ENCODE measurements at regions not wholly inside any gene's neighbourhood (a gene's known extent, or its start where the extent isn't known, plus 50 kb on each side); places are given as distances from the start of the nearest gene placed in this dataset.
"Not testable (repeated sequence)": the region's sequence is repeated elsewhere in the genome, so short reads cannot be mapped to it uniquely, and the experiment has no call there.

DNA sequence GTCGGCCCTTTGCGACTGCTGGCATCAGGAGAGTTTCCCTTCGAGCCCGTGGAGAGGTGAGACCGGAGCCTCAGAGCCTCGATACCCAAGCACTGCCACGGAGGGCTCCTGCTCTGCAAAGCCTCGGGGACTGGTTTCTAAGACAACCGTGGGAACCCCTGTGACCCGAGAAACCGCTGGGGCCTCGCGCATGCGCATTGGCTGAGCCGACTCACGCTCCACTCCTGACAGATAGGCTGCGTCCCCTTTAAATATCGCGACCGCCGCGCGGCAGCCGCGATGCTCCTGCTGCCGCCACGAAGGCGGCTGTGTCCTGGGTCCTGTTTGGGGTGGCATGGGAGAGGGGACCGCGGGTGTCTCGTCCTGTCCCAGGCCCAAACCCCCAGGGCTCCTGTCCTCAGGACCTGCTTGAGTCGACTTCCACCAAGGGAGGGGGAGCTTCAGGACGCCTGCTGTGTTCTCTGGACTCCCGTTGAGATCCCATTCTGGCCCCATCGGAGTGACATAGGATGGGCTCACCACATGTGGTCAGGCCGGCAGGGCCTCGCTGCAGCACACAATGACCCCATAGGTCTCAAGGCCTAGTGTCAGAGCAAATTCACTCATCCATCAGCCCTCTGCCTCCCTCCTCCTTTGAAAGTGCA, 701.7 kb upstream of the TPTE start:
- H3K27ac Mint-ChIP-seq; H3K36me3 ChIP-seq (ENCODE audit: control insufficient read depth, insufficient read depth, low read length); H3K36me3 Mint-ChIP-seq (ENCODE audit: low read depth); H3K4me1 ChIP-seq (ENCODE audit: control insufficient read depth, insufficient read depth, low read length); H3K9ac ChIP-seq (ENCODE audit: extremely low read depth, low read length, poor library complexity, severe bottlenecking); H3K27me3 Mint-ChIP-seq (ENCODE audit: insufficient read depth); H3K4me1 Mint-ChIP-seq; H3K4me3 ChIP-seq (ENCODE audit: low read length); DNase-seq; H3K9me3 ChIP-seq (ENCODE audit: control insufficient read depth, low read length); H3K27ac ChIP-seq (ENCODE audit: low read depth, low read length); H3K4me3 Mint-ChIP-seq; H3K27me3 ChIP-seq (ENCODE audit: control insufficient read depth, insufficient read depth, low read length, poor library complexity, severe bottlenecking): not testable (repeated sequence)
- peaks cover 16% of the 10 kb centered on the region for H3K9me3 Mint-ChIP-seq
- WGBS, 2 experiments (ENCODE audit: insufficient coverage in 1 of 2, insufficient read length in 1 of 2), result no CpG with 5 or more reads among the region's 37 CpGs

DNA sequence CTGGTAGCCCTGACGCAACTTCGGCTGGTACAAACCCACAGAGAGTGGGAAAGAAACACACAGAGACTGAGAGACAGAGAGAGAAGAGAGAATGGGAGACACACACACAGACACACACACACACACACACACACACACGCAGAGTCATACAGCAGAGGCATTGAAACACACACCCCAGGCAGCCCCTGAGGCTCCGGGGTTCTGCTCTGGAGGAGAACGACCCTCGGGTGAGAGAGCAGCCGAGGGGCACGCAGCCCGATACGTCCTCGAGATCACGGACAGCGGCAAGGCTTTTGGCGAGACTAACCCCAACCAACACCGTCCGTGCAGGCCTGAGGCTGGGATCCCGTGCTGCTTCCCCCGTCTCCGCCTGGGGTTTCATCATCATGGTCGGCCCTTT, 700.8 kb upstream of the TPTE start:
- H3K27me3 ChIP-seq (ENCODE audit: control insufficient read depth, insufficient read depth, low read length, poor library complexity, severe bottlenecking); H3K4me3 ChIP-seq (ENCODE audit: low read length); H3K4me3 Mint-ChIP-seq; H3K9me3 ChIP-seq (ENCODE audit: control insufficient read depth, low read length); H3K36me3 ChIP-seq (ENCODE audit: control insufficient read depth, insufficient read depth, low read length); H3K27ac Mint-ChIP-seq; DNase-seq; H3K4me1 ChIP-seq (ENCODE audit: control insufficient read depth, insufficient read depth, low read length); H3K9ac ChIP-seq (ENCODE audit: extremely low read depth, low read length, poor library complexity, severe bottlenecking); H3K4me1 Mint-ChIP-seq; H3K36me3 Mint-ChIP-seq (ENCODE audit: low read depth); H3K27me3 Mint-ChIP-seq (ENCODE audit: insufficient read depth); H3K27ac ChIP-seq (ENCODE audit: low read depth, low read length): not testable (repeated sequence)
- no CpG with 5 or more reads among the region's 20 CpGs for WGBS, 2 experiments (ENCODE audit: insufficient coverage in 1 of 2, insufficient read length in 1 of 2)
- H3K9me3 Mint-ChIP-seq, result peaks cover 13% of the 10 kb centered on the region

DNA sequence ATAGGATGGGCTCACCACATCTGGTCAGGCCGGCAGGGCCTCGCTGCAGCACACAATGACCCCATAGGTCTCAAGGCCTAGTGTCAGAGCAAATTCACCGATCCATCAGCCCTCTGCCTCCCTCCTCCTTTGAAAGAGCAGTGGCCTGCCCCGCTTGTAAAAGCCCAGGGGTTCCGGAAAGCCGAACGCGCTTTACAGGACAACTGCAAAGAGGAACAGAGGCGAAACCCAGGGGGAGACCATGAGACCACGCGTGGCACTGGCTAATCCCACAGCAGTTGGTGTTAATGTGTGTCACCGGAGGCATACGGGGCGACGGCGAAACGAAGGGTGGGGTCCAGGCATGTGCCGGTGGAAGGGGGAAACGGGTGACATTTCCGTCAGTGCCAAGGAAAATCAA, 699.9 kb upstream of the TPTE start:
- H3K27me3 Mint-ChIP-seq (ENCODE audit: insufficient read depth); H3K4me3 ChIP-seq (ENCODE audit: low read length); H3K9ac ChIP-seq (ENCODE audit: extremely low read depth, low read length, poor library complexity, severe bottlenecking); H3K27ac Mint-ChIP-seq; H3K4me3 Mint-ChIP-seq; H3K27me3 ChIP-seq (ENCODE audit: control insufficient read depth, insufficient read depth, low read length, poor library complexity, severe bottlenecking); H3K4me1 ChIP-seq (ENCODE audit: control insufficient read depth, insufficient read depth, low read length); H3K36me3 ChIP-seq (ENCODE audit: control insufficient read depth, insufficient read depth, low read length); H3K4me1 Mint-ChIP-seq; H3K9me3 ChIP-seq (ENCODE audit: control insufficient read depth, low read length); DNase-seq; H3K36me3 Mint-ChIP-seq (ENCODE audit: low read depth); H3K27ac ChIP-seq (ENCODE audit: low read depth, low read length): not testable (repeated sequence)
- peaks cover 13% of the 10 kb centered on the region for H3K9me3 Mint-ChIP-seq
- WGBS, 2 experiments (ENCODE audit: insufficient coverage in 1 of 2, insufficient read length in 1 of 2), result 89% methylated on average over 16 of the region's 20 CpGs; no CpG with 5 or more reads in 1 of the 2 experiments

DNA sequence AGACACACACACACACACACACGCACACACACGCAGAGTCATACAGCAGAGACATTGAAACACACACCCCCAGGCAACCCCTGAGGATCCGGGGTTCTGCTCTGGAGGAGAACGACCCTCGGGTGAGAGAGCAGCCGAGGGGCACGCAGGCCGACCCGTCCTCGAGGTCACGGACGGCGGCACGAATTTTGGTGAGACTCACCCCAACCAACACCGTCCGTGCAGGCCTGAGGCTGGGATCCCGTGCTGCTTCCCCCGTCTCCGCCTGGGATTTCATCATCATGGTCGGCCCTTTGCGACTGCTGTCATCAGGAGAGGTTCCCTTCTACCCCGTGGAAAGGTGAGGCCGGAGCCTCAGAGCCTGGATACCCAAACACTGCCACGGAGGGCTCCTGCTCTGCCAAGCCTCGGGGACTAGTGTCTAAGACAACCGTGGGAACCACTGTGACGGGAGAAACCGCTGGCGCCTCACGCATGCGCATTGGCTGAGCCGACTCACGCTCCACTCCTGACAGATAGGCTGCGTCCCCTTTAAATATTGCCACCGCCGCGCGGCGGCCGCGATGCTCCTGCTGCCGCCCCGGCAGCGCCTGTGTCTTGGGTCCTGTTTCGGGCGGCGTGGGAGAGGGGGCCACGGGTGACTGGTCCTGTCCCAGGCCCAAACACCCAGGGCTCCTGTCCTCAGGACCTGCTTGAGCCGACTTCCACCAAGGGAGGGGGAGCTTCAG, 699.1 kb upstream of the TPTE start:
- H3K27ac ChIP-seq (ENCODE audit: low read depth, low read length); H3K9me3 ChIP-seq (ENCODE audit: control insufficient read depth, low read length); H3K4me3 ChIP-seq (ENCODE audit: low read length); H3K27me3 Mint-ChIP-seq (ENCODE audit: insufficient read depth); H3K4me3 Mint-ChIP-seq; H3K36me3 Mint-ChIP-seq (ENCODE audit: low read depth); DNase-seq; H3K9ac ChIP-seq (ENCODE audit: extremely low read depth, low read length, poor library complexity, severe bottlenecking); H3K4me1 ChIP-seq (ENCODE audit: control insufficient read depth, insufficient read depth, low read length); H3K4me1 Mint-ChIP-seq; H3K27ac Mint-ChIP-seq; H3K36me3 ChIP-seq (ENCODE audit: control insufficient read depth, insufficient read depth, low read length); H3K27me3 ChIP-seq (ENCODE audit: control insufficient read depth, insufficient read depth, low read length, poor library complexity, severe bottlenecking): not testable (repeated sequence)
- 66% methylated on average over 6 of the region's 49 CpGs; no CpG with 5 or more reads in 1 of the 2 experiments for WGBS, 2 experiments (ENCODE audit: insufficient coverage in 1 of 2, insufficient read length in 1 of 2)
- H3K9me3 Mint-ChIP-seq, result peaks cover 13% of the 10 kb centered on the region

DNA sequence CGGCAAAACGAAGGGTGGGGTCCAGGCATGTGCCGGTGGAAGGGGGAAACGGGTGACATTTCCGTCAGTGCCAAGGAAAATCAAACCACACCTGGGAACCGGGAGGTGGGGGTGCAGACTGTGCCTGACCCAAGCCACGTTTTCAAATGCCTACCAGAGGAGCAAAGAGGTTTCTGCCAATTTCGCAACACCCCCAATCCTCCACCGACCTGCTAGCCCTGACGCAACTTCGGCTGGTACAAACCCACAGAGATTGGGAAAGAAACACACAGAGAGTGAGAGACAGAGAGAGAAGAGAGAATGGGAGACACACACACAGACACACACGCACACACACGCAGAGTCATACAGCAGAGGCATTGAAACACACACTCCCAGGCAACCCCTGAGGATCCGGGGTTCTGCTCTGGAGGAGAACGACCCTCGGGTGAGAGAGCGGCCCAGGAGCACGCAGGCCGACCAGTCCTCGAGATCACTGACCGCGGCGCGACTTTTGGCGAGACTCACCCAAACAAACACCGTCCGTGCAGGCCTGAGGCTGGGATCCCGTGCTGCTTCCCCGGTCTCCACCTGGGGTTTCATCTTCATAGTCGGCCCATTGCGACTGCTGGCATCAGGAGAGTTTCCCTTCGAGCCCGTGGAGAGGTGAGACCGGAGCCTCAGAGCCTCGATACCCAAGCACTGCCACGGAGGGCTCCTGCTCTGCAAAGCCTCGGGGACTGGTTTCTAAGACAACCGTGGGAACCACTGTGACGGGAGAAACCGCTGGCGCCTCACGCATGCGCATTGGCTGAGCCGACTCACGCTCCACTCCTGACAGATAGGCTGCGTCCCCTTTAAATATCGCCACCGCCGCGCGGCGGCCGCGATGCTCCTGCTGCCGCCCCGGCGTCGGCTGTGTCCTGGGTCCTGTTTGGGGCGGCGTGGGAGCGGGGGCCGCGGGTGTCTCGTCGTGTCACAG, 697.9 kb upstream of the TPTE start:
- DNase-seq, result not testable (repeated sequence)
- peaks cover 15% of the 10 kb centered on the region for H3K9me3 Mint-ChIP-seq

DNA sequence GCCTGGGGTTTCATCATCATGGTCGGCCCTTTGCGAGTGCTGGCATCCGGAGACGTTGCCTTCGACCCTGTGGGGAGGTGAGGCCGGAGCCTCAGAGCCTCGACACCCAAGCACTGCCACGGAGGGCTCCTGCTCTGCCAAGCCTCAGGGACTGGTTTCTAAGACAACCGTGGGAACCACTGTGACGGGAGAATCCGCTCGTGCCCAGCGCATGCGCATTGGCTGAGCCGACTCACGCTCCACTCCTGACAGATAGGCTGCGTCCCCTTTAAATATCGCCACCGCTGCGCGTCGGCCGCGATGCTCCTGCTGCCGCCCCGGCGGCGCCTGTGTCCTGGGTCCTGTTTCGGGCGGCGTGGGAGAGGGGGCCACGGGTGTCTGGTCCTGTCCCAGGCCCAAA, 690.6 kb upstream of the TPTE start:
- not testable (repeated sequence) for H3K4me1 ChIP-seq (ENCODE audit: control insufficient read depth, insufficient read depth, low read length); H3K4me3 Mint-ChIP-seq; H3K27me3 Mint-ChIP-seq (ENCODE audit: insufficient read depth); H3K9me3 ChIP-seq (ENCODE audit: control insufficient read depth, low read length); H3K27ac Mint-ChIP-seq; H3K4me3 ChIP-seq (ENCODE audit: low read length); H3K4me1 Mint-ChIP-seq; DNase-seq; H3K27me3 ChIP-seq (ENCODE audit: control insufficient read depth, insufficient read depth, low read length, poor library complexity, severe bottlenecking); H3K9me3 Mint-ChIP-seq; H3K27ac ChIP-seq (ENCODE audit: low read depth, low read length); H3K9ac ChIP-seq (ENCODE audit: extremely low read depth, low read length, poor library complexity, severe bottlenecking); H3K36me3 ChIP-seq (ENCODE audit: control insufficient read depth, insufficient read depth, low read length); H3K36me3 Mint-ChIP-seq (ENCODE audit: low read depth)
- no CpG with 5 or more reads among the region's 32 CpGs for WGBS, 2 experiments (ENCODE audit: insufficient coverage in 1 of 2, insufficient read length in 1 of 2)

More for the DNA sequence above, 697.9 kb upstream of the TPTE start:
- not testable (repeated sequence) for H3K4me1 ChIP-seq (ENCODE audit: control insufficient read depth, insufficient read depth, low read length); H3K27me3 Mint-ChIP-seq (ENCODE audit: insufficient read depth); H3K27ac Mint-ChIP-seq; H3K36me3 ChIP-seq (ENCODE audit: control insufficient read depth, insufficient read depth, low read length); H3K4me3 ChIP-seq (ENCODE audit: low read length); H3K36me3 Mint-ChIP-seq (ENCODE audit: low read depth); H3K9me3 ChIP-seq (ENCODE audit: control insufficient read depth, low read length); H3K4me1 Mint-ChIP-seq; H3K27me3 ChIP-seq (ENCODE audit: control insufficient read depth, insufficient read depth, low read length, poor library complexity, severe bottlenecking); H3K9ac ChIP-seq (ENCODE audit: extremely low read depth, low read length, poor library complexity, severe bottlenecking); H3K4me3 Mint-ChIP-seq; H3K27ac ChIP-seq (ENCODE audit: low read depth, low read length)
- WGBS, 2 experiments (ENCODE audit: insufficient coverage in 1 of 2, insufficient read length in 1 of 2), result 91 to 94% methylated on average over 14 to 17 of the region's 65 CpGs
